WTC11 (cell line): ENCODE measurements at regions not wholly inside any gene's neighbourhood (a gene's known extent, or its start where the extent isn't known, plus 50 kb on each side); places are given as distances from the start of the nearest gene placed in this dataset.

ENCODE experiments used
- ATAC-seq: fragments of 200-7000 bp; cut with Tn5 transposase; 2 replicates; pipeline ENCODE4 v1.10.0; 2021; ENCODE audit warnings: mild to moderate bottlenecking, moderate library complexity
- CTCF ChIA-PET: fragments of 300-600 bp; sonication (Branson Sonifier 250); formaldehyde crosslinking; loops from one replicate; lab custom pipeline; 2021; ENCODE audit warnings: antibody characterized with exemption; lab: Charles Lee
- POLR2A ChIA-PET: fragments of 350-600 bp; sonication (Branson Sonifier 250); formaldehyde crosslinking; loops from one replicate; lab custom pipeline; 2021; ENCODE audit warnings: antibody characterized with exemption; lab: Charles Lee
- DNase-seq: peaks from one replicate; pipeline ENCODE4 v3.0.0; 2021; ENCODE audit warnings: low spot score
- H3K27ac Mint-ChIP-seq: 2 replicates; pipeline ENCODE4 v1.8.0; 2021; ENCODE audit warnings: mixed read lengths
- H3K27me3 Mint-ChIP-seq: 2 replicates; pipeline ENCODE4 v1.8.0; 2021; ENCODE audit warnings: low read depth, mild to moderate bottlenecking, moderate library complexity, mixed read lengths
- H3K36me3 Mint-ChIP-seq: 2 replicates; pipeline ENCODE4 v1.8.0; 2021; ENCODE audit warnings: mixed read lengths
- H3K4me1 Mint-ChIP-seq: 2 replicates; pipeline ENCODE4 v1.8.0; 2022; ENCODE audit warnings: mixed read lengths
- H3K4me3 Mint-ChIP-seq: 2 replicates; pipeline ENCODE4 v1.8.0; 2021; ENCODE audit warnings: mild to moderate bottlenecking, moderate library complexity, mixed read lengths
- H3K9me3 Mint-ChIP-seq: 2 replicates; pipeline ENCODE4 v1.8.0; 2021; ENCODE audit warnings: mixed read lengths
- AR ChIP-seq: fragments of 250-450 bp; sonication (Bioruptor Pico); IDR thresholded peaks from 2 replicates; pipeline ENCODE4 v1.9.0; 2021; ENCODE audit warnings: mild to moderate bottlenecking
- ATF6 ChIP-seq: sonication (generic); formaldehyde crosslinking; IDR thresholded peaks from 2 replicates; pipeline ENCODE4 v1.8.1; 2023; ENCODE audit warnings: mild to moderate bottlenecking, missing genetic modification reagents
- E2F1 ChIP-seq: sonication (generic); formaldehyde crosslinking; IDR thresholded peaks from 2 replicates; pipeline ENCODE4 v1.8.0; 2022; ENCODE audit warnings: mild to moderate bottlenecking, missing genetic modification reagents
- HMGXB4 ChIP-seq: sonication (generic); formaldehyde crosslinking; IDR thresholded peaks from 2 replicates; pipeline ENCODE4 v1.8.1; 2023; ENCODE audit warnings: mild to moderate bottlenecking, moderate library complexity, missing genetic modification reagents
- IRF1 ChIP-seq: sonication (generic); formaldehyde crosslinking; IDR thresholded peaks from 2 replicates; pipeline ENCODE4 v1.8.0; 2023; ENCODE audit warnings: missing genetic modification reagents
- JAZF1 ChIP-seq: fragments of 250-450 bp; sonication (Bioruptor Pico); IDR thresholded peaks from 2 replicates; pipeline ENCODE4 v1.9.0; 2021; ENCODE audit warnings: moderate library complexity, mild to moderate bottlenecking, inconsistent platforms
- JUN ChIP-seq: sonication (generic); formaldehyde crosslinking; IDR thresholded peaks from 2 replicates; pipeline ENCODE4 v1.8.0; 2023; ENCODE audit warnings: mild to moderate bottlenecking, missing genetic modification reagents
- KAT7 ChIP-seq: sonication (generic); formaldehyde crosslinking; IDR thresholded peaks from 2 replicates; pipeline ENCODE4 v1.8.1; 2023; ENCODE audit warnings: missing genetic modification reagents, mild to moderate bottlenecking, borderline replicate concordance
- NFATC4 ChIP-seq: fragments of 250-450 bp; sonication (Bioruptor Pico); IDR thresholded peaks from 2 replicates; pipeline ENCODE4 v1.9.0; 2021; ENCODE audit warnings: mild to moderate bottlenecking
- NFE2L1 ChIP-seq: sonication (generic); formaldehyde crosslinking; IDR thresholded peaks from 2 replicates; pipeline ENCODE4 v1.8.1; 2023; ENCODE audit warnings: missing genetic modification reagents
- NR3C1 ChIP-seq: sonication (generic); formaldehyde crosslinking; conservative IDR thresholded peaks from 2 replicates; pipeline ENCODE4 v1.8.1; 2023; ENCODE audit warnings: low read depth, mild to moderate bottlenecking, missing genetic modification reagents
- PRDM15 ChIP-seq: sonication (generic); formaldehyde crosslinking; IDR thresholded peaks from 2 replicates; pipeline ENCODE4 v1.8.0; 2022; ENCODE audit warnings: missing genetic modification reagents
- SMAD4 ChIP-seq: sonication (generic); formaldehyde crosslinking; IDR thresholded peaks from 2 replicates; pipeline ENCODE4 v1.8.0; 2022; ENCODE audit warnings: mild to moderate bottlenecking, missing genetic modification reagents
- TP53 ChIP-seq: sonication (generic); formaldehyde crosslinking; IDR thresholded peaks from 2 replicates; pipeline ENCODE4 v1.8.1; 2023; ENCODE audit warnings: mild to moderate bottlenecking, missing genetic modification reagents
- ZNF138 ChIP-seq: sonication (generic); formaldehyde crosslinking; conservative IDR thresholded peaks from 2 replicates; pipeline ENCODE4 v1.8.1; 2022; ENCODE audit warnings: mild to moderate bottlenecking, moderate library complexity, missing genetic modification reagents
- ZNF532 ChIP-seq: fragments of 250-450 bp; sonication (Bioruptor Pico); IDR thresholded peaks from 2 replicates; pipeline ENCODE4 v1.9.0; 2021; ENCODE audit warnings: mild to moderate bottlenecking, borderline replicate concordance

GRCh38 chr9:23581931-23582330 is 244.1 kb downstream of the ELAVL2 start:
- Mint-ChIP-seq H3K4me1 (no peaks in the 10 kb centered on the region), H3K9me3 (no peaks in the 10 kb centered on the region), H3K27me3 (no peaks in the 10 kb centered on the region), H3K27ac (no peak overlapping the region), H3K4me3 (no peak overlapping the region), H3K36me3 (no peaks in the 10 kb centered on the region)
- TF ChIP-seq SMAD4 (no peak), HMGXB4 (CRISPR knock-in tag) (no peak), ZNF532 (CRISPR knock-in tag) (no peak), KAT7 (CRISPR knock-in tag) (no peak), E2F1 (CRISPR knock-in tag) (no peak), NFE2L1 (CRISPR knock-in tag) (no peak), JAZF1 (CRISPR knock-in tag) (no peak), NR3C1 (CRISPR knock-in tag) (no peak), JUN (CRISPR knock-in tag) (no peak), ZNF138 (CRISPR knock-in tag) (no peak), TP53 (no peak), IRF1 (CRISPR knock-in tag) (no peak)
- ATAC-seq (no peak), DNase-seq (no peak)
- POLR2A ChIA-PET, result no interaction called here
- CTCF ChIA-PET, result no interaction called here

- H3K36me3 Mint-ChIP-seq, result no peaks in the 10 kb centered on the region
- TF ChIP-seq ATF6 (no peak), NFATC4 (CRISPR knock-in tag) (no peak), PRDM15 (CRISPR knock-in tag) (no peak), HMGXB4 (CRISPR knock-in tag) (no peak), AR (CRISPR knock-in tag) (no peak)
- TF ChIP-seq, all 79 proteins: peak for 0
- Mint-ChIP-seq H3K4me3 (no peak overlapping the region), H3K27me3 (no peaks in the 10 kb centered on the region), H3K4me1 (peaks cover 2% of the 10 kb centered on the region; the same call in 1 of the 2 replicates), H3K27ac (no peak overlapping the region), H3K9me3 (no peaks in the 10 kb centered on the region)
- ATAC-seq, result no peak
- ChIA-PET POLR2A (no interaction called here), CTCF (no interaction called here)
- no peak for DNase-seq
Observed at GRCh38 chr9:23582836-23583235, 243.2 kb downstream of the ELAVL2 start.
